ENCODE measurements at regions not wholly inside any gene's neighbourhood (a gene's known extent, or its start where the extent isn't known, plus 50 kb on each side); places are given as distances from the start of the nearest gene placed in this dataset.

- no peak for TF ChIP-seq CHD7 (IDR thresholded peaks at IDR 0.05; ENCODE audit: insufficient replicate concordance, low read length)
Observed at GRCh38 chr7:41142904-41143473, 559.9 kb downstream of the INHBA start (continued).
